ENCODE measurements at regions not wholly inside any gene's neighbourhood (a gene's known extent, or its start where the extent isn't known, plus 50 kb on each side); places are given as distances from the start of the nearest gene placed in this dataset.

GRCh38 chr17:17424552-17424951 is 52.2 kb upstream of the MED9 start:
- no peak for TF ChIP-seq POLR2A (IDR thresholded peaks at IDR 0.05)
- no peak for TF ChIP-seq EP300 (IDR thresholded peaks at IDR 0.05)
- no peak for TF ChIP-seq POLR2AphosphoS5 (IDR thresholded peaks at IDR 0.05)
- no peak for TF ChIP-seq CTCF (IDR thresholded peaks at IDR 0.05)
- Histone ChIP-seq H3K4me1 (no peaks in the 10 kb centered on the region), H3K27me3 (no peaks in the 10 kb centered on the region), H3K27ac (no peak overlapping the region), H3K4me3 (no peak overlapping the region), H3K9me3 (peaks cover 0 to 3% (median 0%) of the 10 kb centered on the region in 4 donors), H3K36me3 (no peaks in the 10 kb centered on the region)
- 66 to 69% methylated on average over 2 of the region's 2 CpGs for WGBS, 2 donors
- no peak for DNase-seq
- intact Hi-C loops (cut with DNase I) = no loop called here

DNA sequence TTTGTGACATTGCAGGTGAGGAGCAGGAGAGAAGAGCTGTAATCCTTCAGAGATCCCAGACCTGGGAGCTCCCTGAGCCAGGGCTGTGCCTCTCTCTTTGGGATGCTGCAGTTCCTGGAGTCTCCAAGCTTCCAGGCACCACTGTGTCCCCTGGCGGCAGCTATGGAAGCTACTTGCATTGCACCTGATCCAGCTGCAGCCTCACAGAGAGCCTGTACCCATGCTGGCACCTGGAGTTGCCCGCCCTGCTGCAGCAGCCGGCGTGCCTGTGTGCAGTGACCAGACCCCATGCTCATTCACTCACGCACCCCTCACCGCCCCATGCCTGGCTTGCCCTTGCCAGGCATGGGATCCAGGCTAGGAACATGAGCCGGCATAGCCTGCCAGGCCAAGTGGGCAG is 51.8 kb upstream of the MED9 start:
- intact Hi-C loops (cut with DNase I) = no loop called here
- no peaks in the 10 kb centered on the region for H3K36me3 ChIP-seq
- no peak overlapping the region for H3K27ac ChIP-seq
- H3K27me3 ChIP-seq = no peaks in the 10 kb centered on the region
- H3K9me3 ChIP-seq = peaks cover 0 to 3% (median 0%) of the 10 kb centered on the region in 4 donors
- TF ChIP-seq POLR2AphosphoS5 (IDR thresholded peaks at IDR 0.05) (no peak), EP300 (IDR thresholded peaks at IDR 0.05) (no peak), CTCF (IDR thresholded peaks at IDR 0.05) (no peak), POLR2A (IDR thresholded peaks at IDR 0.05) (no peak)
- no peaks in the 10 kb centered on the region for H3K4me1 ChIP-seq
- DNase-seq = no peak
- H3K4me3 ChIP-seq = no peak overlapping the region
- WGBS, 2 donors = 97 to 98% methylated on average over 7 of the region's 7 CpGs

- no peak overlapping the region for H3K4me3 ChIP-seq
- intact Hi-C loops (cut with DNase I) = no loop called here
- 88 to 90% methylated on average over 4 of the region's 4 CpGs for WGBS, 2 donors
Observed at GRCh38 chr17:17425591-17425990, 51.2 kb upstream of the MED9 start.

GRCh38 chr17:17426184-17426583 is 50.6 kb upstream of the MED9 start:
- DNase-seq = no peak

More at GRCh38 chr17:17425591-17425990, 51.2 kb upstream of the MED9 start:
- DNase-seq = no peak
- no peak for TF ChIP-seq CTCF (IDR thresholded peaks at IDR 0.05)
- TF ChIP-seq EP300 (IDR thresholded peaks at IDR 0.05) = no peak
- TF ChIP-seq POLR2A (IDR thresholded peaks at IDR 0.05) = no peak
- no peak for TF ChIP-seq POLR2AphosphoS5 (IDR thresholded peaks at IDR 0.05)
- no peaks in the 10 kb centered on the region for H3K27me3 ChIP-seq
- H3K36me3 ChIP-seq = no peaks in the 10 kb centered on the region
- no peaks in the 10 kb centered on the region for H3K4me1 ChIP-seq
- H3K27ac ChIP-seq = no peak overlapping the region
- H3K9me3 ChIP-seq = peaks cover 0 to 3% (median 0%) of the 10 kb centered on the region in 4 donors

More at GRCh38 chr17:17426184-17426583, 50.6 kb upstream of the MED9 start:
- intact Hi-C loops (cut with DNase I) = no loop called here
- Histone ChIP-seq H3K36me3 (no peaks in the 10 kb centered on the region), H3K27me3 (no peaks in the 10 kb centered on the region), H3K9me3 (peaks cover 0 to 3% (median 0%) of the 10 kb centered on the region in 4 donors), H3K27ac (no peak overlapping the region), H3K4me1 (no peaks in the 10 kb centered on the region), H3K4me3 (no peak overlapping the region)
- TF ChIP-seq POLR2A (IDR thresholded peaks at IDR 0.05) (no peak), POLR2AphosphoS5 (IDR thresholded peaks at IDR 0.05) (no peak), EP300 (IDR thresholded peaks at IDR 0.05) (no peak), CTCF (IDR thresholded peaks at IDR 0.05) (no peak)
- 92 to 93% methylated on average over 4 of the region's 4 CpGs for WGBS, 2 donors

Measured in sigmoid colon (tissue), 6 donors.